Activated CD8-positive, alpha-beta T cell treated with anti-CD3 and anti-CD28 coated beads, Interleukin-2, amount 10 ng/mL, durations not matched to agents 7 days and 5 days (primary cell): ENCODE measurements at regions not wholly inside any gene's neighbourhood (a gene's known extent, or its start where the extent isn't known, plus 50 kb on each side); places are given as distances from the start of the nearest gene placed in this dataset.
"Not testable (repeated sequence)": the region's sequence is repeated elsewhere in the genome, so short reads cannot be mapped to it uniquely, and the experiment has no call there.

Experiments used
- ATAC-seq: fragments of 150-1000 bp; cut with Tn5 transposase; one replicate; pipeline ENCODE4 v1.10.0; 2021; ENCODE audit warnings: moderate library complexity
- CTCF ChIA-PET: fragments of 350-600 bp; sonication (Branson Sonifier 250); formaldehyde crosslinking; loops from one replicate; lab custom pipeline; 2021; ENCODE audit warnings: antibody characterized with exemption; lab: Charles Lee
- POLR2A ChIA-PET: fragments of 350-600 bp; sonication (Branson Sonifier 250); formaldehyde crosslinking; loops from one replicate; lab custom pipeline; 2021; ENCODE audit warnings: antibody characterized with exemption; lab: Charles Lee
- DNase-seq: peaks from one replicate; pipeline ENCODE4 v3.0.0-alpha.2; 2020
- H3K27ac Mint-ChIP-seq: one replicate; pipeline ENCODE4 v1.8.0; 2021; ENCODE audit warnings: mild to moderate bottlenecking, mixed read lengths
- H3K27me3 Mint-ChIP-seq: one replicate; pipeline ENCODE4 v1.8.0; 2021; ENCODE audit warnings: low read depth, mixed read lengths
- H3K36me3 Mint-ChIP-seq: one replicate; pipeline ENCODE4 v1.8.0; 2021; ENCODE audit warnings: low read depth, mixed read lengths
- H3K4me1 Mint-ChIP-seq: one replicate; pipeline ENCODE4 v1.8.0; 2021; ENCODE audit warnings: low read depth, mixed read lengths
- H3K4me3 Mint-ChIP-seq: one replicate; pipeline ENCODE4 v1.8.0; 2021; ENCODE audit warnings: mild to moderate bottlenecking, mixed read lengths
- H3K9me3 Mint-ChIP-seq: one replicate; pipeline ENCODE4 v1.8.0; 2022; ENCODE audit warnings: mixed read lengths; ENCODE audit not compliant: insufficient read depth

- no peaks in the 10 kb centered on the region for H3K36me3 Mint-ChIP-seq
- ChIA-PET CTCF (no interaction called here), POLR2A (no interaction called here)
- H3K27ac Mint-ChIP-seq = no peak overlapping the region
- no peaks in the 10 kb centered on the region for H3K27me3 Mint-ChIP-seq
- H3K4me1 Mint-ChIP-seq = no peaks in the 10 kb centered on the region
- DNase-seq = no peak
- no peak overlapping the region for H3K4me3 Mint-ChIP-seq
- H3K9me3 Mint-ChIP-seq = peaks cover 25% of the 10 kb centered on the region
- ATAC-seq = no peak
These were observed 248.8 kb downstream of the ISL1 start for GRCh38 chr5:51632027-51632426.

GRCh38 chr5:51632793-51633192 is 249.5 kb downstream of the ISL1 start:
- no peaks in the 10 kb centered on the region for H3K36me3 Mint-ChIP-seq
- H3K27me3 Mint-ChIP-seq = no peaks in the 10 kb centered on the region
- CTCF ChIA-PET = no interaction called here
- no peaks in the 10 kb centered on the region for H3K4me1 Mint-ChIP-seq
- ATAC-seq (no peak), DNase-seq (no peak)
- H3K4me3 Mint-ChIP-seq = no peak overlapping the region
- POLR2A ChIA-PET = no interaction called here
- H3K9me3 Mint-ChIP-seq = peaks cover 21% of the 10 kb centered on the region
- no peak overlapping the region for H3K27ac Mint-ChIP-seq

- ATAC-seq, H3K4me1 Mint-ChIP-seq, CTCF ChIA-PET, H3K27me3 Mint-ChIP-seq, H3K36me3 Mint-ChIP-seq, POLR2A ChIA-PET, H3K27ac Mint-ChIP-seq, DNase-seq, H3K4me3 Mint-ChIP-seq: not testable (repeated sequence)
- peaks cover 26% of the 10 kb centered on the region for H3K9me3 Mint-ChIP-seq
These were observed 253.7 kb downstream of the ISL1 start for GRCh38 chr5:51636973-51637372.

GRCh38 chr5:51644976-51645375 is 261.7 kb downstream of the ISL1 start:
- H3K27ac Mint-ChIP-seq = no peak overlapping the region
- DNase-seq = no peak
- H3K4me1 Mint-ChIP-seq = no peaks in the 10 kb centered on the region
- ChIA-PET CTCF (no interaction called here), POLR2A (no interaction called here)
- no peak for ATAC-seq
- no peaks in the 10 kb centered on the region for H3K36me3 Mint-ChIP-seq
- peaks cover 1% of the 10 kb centered on the region for H3K9me3 Mint-ChIP-seq
- H3K27me3 Mint-ChIP-seq = no peaks in the 10 kb centered on the region
- no peak overlapping the region for H3K4me3 Mint-ChIP-seq

GRCh38 chr5:51646482-51646881 is 263.2 kb downstream of the ISL1 start:
- H3K4me1 Mint-ChIP-seq = no peaks in the 10 kb centered on the region
- ChIA-PET CTCF (no interaction called here), POLR2A (no interaction called here)
- no peaks in the 10 kb centered on the region for H3K36me3 Mint-ChIP-seq
- H3K27me3 Mint-ChIP-seq = no peaks in the 10 kb centered on the region
- H3K9me3 Mint-ChIP-seq = no peaks in the 10 kb centered on the region
- H3K27ac Mint-ChIP-seq = no peak overlapping the region
- no peak for DNase-seq
- H3K4me3 Mint-ChIP-seq = no peak overlapping the region
- ATAC-seq = no peak

- no peak for ATAC-seq
- DNase-seq = no peak
- Mint-ChIP-seq H3K4me3 (no peak overlapping the region), H3K27ac (no peak overlapping the region), H3K4me1 (no peaks in the 10 kb centered on the region), H3K27me3 (no peaks in the 10 kb centered on the region), H3K36me3 (no peaks in the 10 kb centered on the region), H3K9me3 (no peaks in the 10 kb centered on the region)
- ChIA-PET POLR2A (no interaction called here), CTCF (no interaction called here)
These were observed 267.6 kb downstream of the ISL1 start for GRCh38 chr5:51650824-51651223.

GRCh38 chr5:51651476-51651875 is 268.2 kb downstream of the ISL1 start:
- H3K27ac Mint-ChIP-seq = no peak overlapping the region
- peaks cover 3% of the 10 kb centered on the region for H3K9me3 Mint-ChIP-seq
- ChIA-PET CTCF (no interaction called here), POLR2A (no interaction called here)
- H3K4me1 Mint-ChIP-seq = no peaks in the 10 kb centered on the region
- no peak for ATAC-seq
- DNase-seq = no peak
- H3K36me3 Mint-ChIP-seq = no peaks in the 10 kb centered on the region
- no peaks in the 10 kb centered on the region for H3K27me3 Mint-ChIP-seq
- H3K4me3 Mint-ChIP-seq = no peak overlapping the region

GRCh38 chr5:51651889-51652288 is 268.6 kb downstream of the ISL1 start:
- CTCF ChIA-PET = no interaction called here
- DNase-seq = no peak
- no peak overlapping the region for H3K4me3 Mint-ChIP-seq
- no peaks in the 10 kb centered on the region for H3K36me3 Mint-ChIP-seq
- H3K27me3 Mint-ChIP-seq = no peaks in the 10 kb centered on the region
- no peak for ATAC-seq
- peaks cover 5% of the 10 kb centered on the region for H3K9me3 Mint-ChIP-seq
- POLR2A ChIA-PET = no interaction called here
- H3K27ac Mint-ChIP-seq = no peak overlapping the region
- no peaks in the 10 kb centered on the region for H3K4me1 Mint-ChIP-seq

GRCh38 chr5:51652980-51653379 is 269.7 kb downstream of the ISL1 start:
- H3K9me3 Mint-ChIP-seq = peaks cover 5% of the 10 kb centered on the region
- CTCF ChIA-PET = no interaction called here

GRCh38 chr5:51657340-51658240 is 274.3 kb downstream of the ISL1 start:
- Mint-ChIP-seq H3K4me3 (no peak overlapping the region), H3K4me1 (no peaks in the 10 kb centered on the region), H3K27ac (no peak overlapping the region), H3K27me3 (no peaks in the 10 kb centered on the region), H3K36me3 (no peaks in the 10 kb centered on the region), H3K9me3 (peaks cover 18% of the 10 kb centered on the region)
- no peak for ATAC-seq
- no peak for DNase-seq
- ChIA-PET POLR2A (no interaction called here), CTCF (no interaction called here)

More at GRCh38 chr5:51652980-51653379, 269.7 kb downstream of the ISL1 start:
- POLR2A ChIA-PET = no interaction called here
- DNase-seq (no peak), ATAC-seq (no peak)
- no peaks in the 10 kb centered on the region for H3K27me3 Mint-ChIP-seq
- H3K36me3 Mint-ChIP-seq = no peaks in the 10 kb centered on the region
- H3K4me1 Mint-ChIP-seq = no peaks in the 10 kb centered on the region
- no peak overlapping the region for H3K4me3 Mint-ChIP-seq
- H3K27ac Mint-ChIP-seq = no peak overlapping the region

- Mint-ChIP-seq H3K4me3 (no peak overlapping the region), H3K36me3 (no peaks in the 10 kb centered on the region), H3K4me1 (no peaks in the 10 kb centered on the region), H3K9me3 (peaks cover 13% of the 10 kb centered on the region), H3K27ac (no peak overlapping the region), H3K27me3 (no peaks in the 10 kb centered on the region)
- DNase-seq (no peak), ATAC-seq (no peak)
- ChIA-PET CTCF (no interaction called here), POLR2A (no interaction called here)
These were observed 278.5 kb downstream of the ISL1 start for GRCh38 chr5:51661646-51662265.

- no peaks in the 10 kb centered on the region for H3K4me1 Mint-ChIP-seq
- ChIA-PET POLR2A (no interaction called here), CTCF (no interaction called here)
- H3K9me3 Mint-ChIP-seq = peaks cover 9% of the 10 kb centered on the region
- no peaks in the 10 kb centered on the region for H3K36me3 Mint-ChIP-seq
- H3K27me3 Mint-ChIP-seq = no peaks in the 10 kb centered on the region
- DNase-seq (no peak), ATAC-seq (no peak)
- no peak overlapping the region for H3K27ac Mint-ChIP-seq
- no peak overlapping the region for H3K4me3 Mint-ChIP-seq
These were observed 281.4 kb downstream of the ISL1 start for GRCh38 chr5:51664491-51665250.
